ENCODE measurements at regions not wholly inside any gene's neighbourhood (a gene's known extent, or its start where the extent isn't known, plus 50 kb on each side); places are given as distances from the start of the nearest gene placed in this dataset.

GRCh38 chr11:119797123-119797611 is 68.2 kb upstream of the NECTIN1 start:
- no peak for TF ChIP-seq EZH2 (IDR thresholded peaks at IDR 0.05; ENCODE audit: insufficient read depth, poor library complexity, severe bottlenecking)
- TF ChIP-seq EZH2phosphoT487 (IDR thresholded peaks at IDR 0.05; ENCODE audit: insufficient read depth, low read depth), result no peak

Data from GM23248 (cell line).